Parathyroid adenoma (tissue), 2 donors: ENCODE measurements at regions not wholly inside any gene's neighbourhood (a gene's known extent, or its start where the extent isn't known, plus 50 kb on each side); places are given as distances from the start of the nearest gene placed in this dataset.

Source experiments
- H2AFZ ChIP-seq: fragments of 300-600 bp; sonication (generic); one replicate; pipeline ENCODE4 v1.7.0; 2017; ENCODE audit warnings: antibody characterized with exemption, mild to moderate bottlenecking
- H3K27ac ChIP-seq: fragments of 300-600 bp; sonication (generic); one replicate; pipeline ENCODE4 v1.7.0; 2017
- H3K27me3 ChIP-seq: fragments of 300-600 bp; sonication (generic); one replicate; pipeline ENCODE4 v1.7.0; 2017; ENCODE audit warnings: low read length; ENCODE audit not compliant: control insufficient read depth, insufficient read depth
- H3K36me3 ChIP-seq: fragments of 300-600 bp; sonication (generic); one replicate; pipeline ENCODE4 v1.7.0; 2017; ENCODE audit warnings: low read length; ENCODE audit not compliant: control insufficient read depth, insufficient read depth
- H3K4me1 ChIP-seq: fragments of 300-600 bp; sonication (generic); one replicate; pipeline ENCODE4 v1.7.0; 2017; ENCODE audit warnings: control low read depth
- H3K4me2 ChIP-seq: fragments of 300-600 bp; sonication (generic); one replicate; pipeline ENCODE4 v1.7.0; 2017; ENCODE audit warnings: low read length
- H3K4me3 ChIP-seq: fragments of 300-600 bp; sonication (generic); one replicate; pipeline ENCODE4 v1.7.0; 2017; ENCODE audit warnings: low read depth, low read length
- H3K79me2 ChIP-seq: fragments of 300-600 bp; sonication (generic); one replicate; pipeline ENCODE4 v1.7.0; 2017; ENCODE audit warnings: control low read depth
- H3K9ac ChIP-seq: fragments of 300-600 bp; sonication (generic); one replicate; pipeline ENCODE4 v1.7.0; 2017; ENCODE audit warnings: mild to moderate bottlenecking
- H3K9me3 ChIP-seq: fragments of 300-600 bp; sonication (generic); one replicate; pipeline ENCODE4 v1.7.0; 2017; ENCODE audit warnings: low read length; ENCODE audit not compliant: control insufficient read depth
- CTCF ChIP-seq: fragments of 300-600 bp; sonication (generic); IDR thresholded peaks from one replicate; pipeline ENCODE4 v1.7.0; 2017; ENCODE audit warnings: antibody characterized with exemption, mild to moderate bottlenecking
- donor health status: primary hyperparathyroidism.

GRCh38 chr5:66416698-66417097 is 179.5 kb upstream of the MAST4 start:
- no peaks in the 10 kb centered on the region for H3K27me3 ChIP-seq
- no peaks in the 10 kb centered on the region for H3K79me2 ChIP-seq
- no peaks in the 10 kb centered on the region for H3K4me1 ChIP-seq
- no peak overlapping the region for H3K27ac ChIP-seq
- H3K4me2 ChIP-seq, result no peak overlapping the region
- no peaks in the 10 kb centered on the region for H3K36me3 ChIP-seq
- H3K9me3 ChIP-seq, result no peaks in the 10 kb centered on the region
- no peak overlapping the region for H3K4me3 ChIP-seq
- TF ChIP-seq CTCF, result no peak
- no peak overlapping the region for H2AFZ ChIP-seq
- no peak overlapping the region for H3K9ac ChIP-seq

- no peaks in the 10 kb centered on the region for H3K79me2 ChIP-seq
- no peaks in the 10 kb centered on the region for H3K9me3 ChIP-seq
- TF ChIP-seq CTCF, result no peak
- no peak overlapping the region for H2AFZ ChIP-seq
- no peaks in the 10 kb centered on the region for H3K27me3 ChIP-seq
- H3K4me2 ChIP-seq, result no peak overlapping the region
- no peaks in the 10 kb centered on the region for H3K36me3 ChIP-seq
- no peaks in the 10 kb centered on the region for H3K4me1 ChIP-seq
- no peak overlapping the region for H3K27ac ChIP-seq
- H3K4me3 ChIP-seq, result no peak overlapping the region
- no peak overlapping the region for H3K9ac ChIP-seq
Observed at GRCh38 chr5:66417781-66418180, 178.4 kb upstream of the MAST4 start.

GRCh38 chr5:66423484-66423883 is 172.7 kb upstream of the MAST4 start:
- Histone ChIP-seq H3K4me1 (no peaks in the 10 kb centered on the region), H2AFZ (no peak overlapping the region), H3K9ac (no peak overlapping the region), H3K4me3 (no peak overlapping the region), H3K79me2 (no peaks in the 10 kb centered on the region), H3K9me3 (no peaks in the 10 kb centered on the region), H3K27ac (no peak overlapping the region), H3K36me3 (no peaks in the 10 kb centered on the region), H3K27me3 (no peaks in the 10 kb centered on the region), H3K4me2 (no peak overlapping the region)
- TF ChIP-seq CTCF, result no peak

GRCh38 chr5:66425842-66426241 is 170.4 kb upstream of the MAST4 start:
- no peak overlapping the region for H3K9ac ChIP-seq
- H3K4me2 ChIP-seq, result no peak overlapping the region
- no peak overlapping the region for H2AFZ ChIP-seq
- no peaks in the 10 kb centered on the region for H3K36me3 ChIP-seq
- H3K4me1 ChIP-seq, result no peaks in the 10 kb centered on the region
- no peaks in the 10 kb centered on the region for H3K79me2 ChIP-seq
- H3K9me3 ChIP-seq, result no peaks in the 10 kb centered on the region
- H3K4me3 ChIP-seq, result no peak overlapping the region
- no peaks in the 10 kb centered on the region for H3K27me3 ChIP-seq
- H3K27ac ChIP-seq, result no peak overlapping the region
- TF ChIP-seq CTCF, result no peak

DNA sequence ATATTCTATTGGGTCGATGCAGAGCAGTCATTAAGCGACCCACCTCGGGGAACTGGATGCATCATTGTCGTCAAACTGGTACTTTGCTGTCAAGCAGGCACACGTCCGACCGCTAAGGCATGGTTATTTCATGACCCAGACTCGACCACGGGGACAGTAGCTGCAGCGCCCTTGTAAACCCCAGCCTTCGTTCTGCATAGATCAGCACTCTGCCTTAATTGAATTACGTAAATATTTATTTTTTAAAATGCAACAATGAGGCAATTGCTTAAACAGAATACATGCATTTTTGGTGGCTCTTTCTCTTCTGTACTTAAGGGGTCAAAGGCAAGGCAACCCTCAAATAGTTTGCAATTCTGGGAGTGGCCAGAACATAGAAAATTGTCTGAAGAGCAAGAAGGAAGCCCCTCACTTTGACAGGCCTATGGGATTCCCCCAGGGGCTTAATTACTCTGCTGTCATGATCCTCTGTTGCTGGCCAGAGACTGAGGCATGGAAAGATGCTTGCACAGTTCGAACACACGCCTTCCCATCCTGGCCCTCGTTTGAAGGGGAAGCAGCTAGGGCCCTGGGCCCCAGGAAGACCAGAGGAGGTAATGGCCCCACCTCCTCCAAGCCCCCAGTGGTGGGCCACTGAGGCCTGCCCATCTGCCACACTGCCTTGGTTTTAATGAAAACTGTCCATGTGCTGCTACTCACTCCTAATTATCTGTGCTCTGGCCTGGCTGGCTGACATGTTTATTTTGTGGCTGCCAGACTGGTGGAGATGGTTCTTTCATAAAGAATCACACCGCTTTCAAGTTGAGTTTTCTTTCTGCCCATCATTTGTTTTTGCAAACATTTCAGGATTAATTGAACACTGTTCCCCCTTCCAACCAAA is 169.7 kb upstream of the MAST4 start:
- H3K4me3 ChIP-seq, result no peak overlapping the region
- H3K4me1 ChIP-seq, result no peaks in the 10 kb centered on the region
- H3K4me2 ChIP-seq, result no peak overlapping the region
- H3K36me3 ChIP-seq, result no peaks in the 10 kb centered on the region
- H3K27me3 ChIP-seq, result no peaks in the 10 kb centered on the region
- no peak overlapping the region for H3K27ac ChIP-seq
- H2AFZ ChIP-seq, result no peak overlapping the region
- no peaks in the 10 kb centered on the region for H3K79me2 ChIP-seq
- H3K9me3 ChIP-seq, result no peaks in the 10 kb centered on the region
- H3K9ac ChIP-seq, result no peak overlapping the region
- TF ChIP-seq CTCF, result no peak
